GM18520 (cell line): ENCODE measurements at regions not wholly inside any gene's neighbourhood (a gene's known extent, or its start where the extent isn't known, plus 50 kb on each side); places are given as distances from the start of the nearest gene placed in this dataset.
"Not testable (repeated sequence)": the region's sequence is repeated elsewhere in the genome, so short reads cannot be mapped to it uniquely, and the experiment has no call there.

ENCODE experiments used
- ATAC-seq: cut with Tn5 transposase; IDR thresholded peaks from one replicate; pipeline ENCODE4 v1.9.1; 2021; ENCODE audit not compliant: unreplicated experiment

GRCh38 chr5:156019571-156020180 is 307.3 kb upstream of the SGCD start:
- ATAC-seq: no peak

- ATAC-seq: no peak
Observed at GRCh38 chr5:156020647-156021046, 306.3 kb upstream of the SGCD start.

- ATAC-seq: no peak
Observed at GRCh38 chr5:156021866-156022265, 305.1 kb upstream of the SGCD start.

- ATAC-seq: no peak
Observed at GRCh38 chr5:156025656-156026055, 301.3 kb upstream of the SGCD start.

GRCh38 chr5:156031181-156031580 is 295.8 kb upstream of the SGCD start:
- ATAC-seq: no peak

GRCh38 chr5:156036640-156037039 is 290.3 kb upstream of the SGCD start:
- ATAC-seq: no peak

GRCh38 chr5:156037151-156037909 is 289.6 kb upstream of the SGCD start:
- no peak for ATAC-seq

GRCh38 chr5:156042726-156043125 is 284.2 kb upstream of the SGCD start:
- ATAC-seq: no peak

GRCh38 chr5:156043351-156043750 is 283.6 kb upstream of the SGCD start:
- no peak for ATAC-seq

GRCh38 chr5:156051972-156052371 is 275.0 kb upstream of the SGCD start:
- ATAC-seq: no peak

- ATAC-seq: no peak
Observed at GRCh38 chr5:156052656-156053055, 274.3 kb upstream of the SGCD start.

- no peak for ATAC-seq
Observed at GRCh38 chr5:156053056-156053455, 273.9 kb upstream of the SGCD start.

GRCh38 chr5:156076912-156077311 is 250.1 kb upstream of the SGCD start:
- ATAC-seq: no peak

- ATAC-seq: no peak
Observed at GRCh38 chr5:156087577-156088110, 239.3 kb upstream of the SGCD start.

- ATAC-seq: not testable (repeated sequence)
Observed at GRCh38 chr5:156089955-156090940, 236.7 kb upstream of the SGCD start.

- no peak for ATAC-seq
Observed at GRCh38 chr5:156093024-156093423, 233.9 kb upstream of the SGCD start.

GRCh38 chr5:156094001-156094400 is 233.0 kb upstream of the SGCD start:
- no peak for ATAC-seq

- no peak for ATAC-seq
Observed at GRCh38 chr5:156095709-156096241, 231.2 kb upstream of the SGCD start.

- no peak for ATAC-seq
Observed at GRCh38 chr5:156096259-156096658, 230.7 kb upstream of the SGCD start.

GRCh38 chr5:156103155-156103885 is 223.6 kb upstream of the SGCD start:
- ATAC-seq: no peak
